ENCODE measurements at regions not wholly inside any gene's neighbourhood (a gene's known extent, or its start where the extent isn't known, plus 50 kb on each side); places are given as distances from the start of the nearest gene placed in this dataset.

- TF ChIP-seq, protein P1, sequence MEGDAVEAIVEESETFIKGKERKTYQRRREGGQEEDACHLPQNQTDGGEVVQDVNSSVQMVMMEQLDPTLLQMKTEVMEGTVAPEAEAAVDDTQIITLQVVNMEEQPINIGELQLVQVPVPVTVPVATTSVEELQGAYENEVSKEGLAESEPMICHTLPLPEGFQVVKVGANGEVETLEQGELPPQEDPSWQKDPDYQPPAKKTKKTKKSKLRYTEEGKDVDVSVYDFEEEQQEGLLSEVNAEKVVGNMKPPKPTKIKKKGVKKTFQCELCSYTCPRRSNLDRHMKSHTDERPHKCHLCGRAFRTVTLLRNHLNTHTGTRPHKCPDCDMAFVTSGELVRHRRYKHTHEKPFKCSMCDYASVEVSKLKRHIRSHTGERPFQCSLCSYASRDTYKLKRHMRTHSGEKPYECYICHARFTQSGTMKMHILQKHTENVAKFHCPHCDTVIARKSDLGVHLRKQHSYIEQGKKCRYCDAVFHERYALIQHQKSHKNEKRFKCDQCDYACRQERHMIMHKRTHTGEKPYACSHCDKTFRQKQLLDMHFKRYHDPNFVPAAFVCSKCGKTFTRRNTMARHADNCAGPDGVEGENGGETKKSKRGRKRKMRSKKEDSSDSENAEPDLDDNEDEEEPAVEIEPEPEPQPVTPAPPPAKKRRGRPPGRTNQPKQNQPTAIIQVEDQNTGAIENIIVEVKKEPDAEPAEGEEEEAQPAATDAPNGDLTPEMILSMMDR (IDR thresholded peaks at IDR 0.05; ENCODE audit: insufficient read depth, low read length, poor library complexity, severe bottlenecking), result no peak
- Histone ChIP-seq H3K4me3 (ENCODE audit: low read depth, low read length) (no peak overlapping the region), H3K36me3 (ENCODE audit: control insufficient read depth, insufficient read depth, low read length) (no peaks in the 10 kb centered on the region), H3K27me3 (ENCODE audit: control insufficient read depth, insufficient read depth, low read length) (no peaks in the 10 kb centered on the region)
- DNase-seq (ENCODE audit: low read depth), result no peak
Measured at GRCh38 chr4:124426279-124426678, 286.3 kb downstream of the ANKRD50 start.

GRCh38 chr4:124427095-124427767 lies 285.3 kb downstream of the ANKRD50 start:
- TF ChIP-seq, protein P1 (IDR thresholded peaks at IDR 0.05; ENCODE audit: insufficient read depth, low read length, poor library complexity, severe bottlenecking), result no peak
- Histone ChIP-seq H3K27me3 (ENCODE audit: control insufficient read depth, insufficient read depth, low read length) (no peaks in the 10 kb centered on the region), H3K36me3 (ENCODE audit: control insufficient read depth, insufficient read depth, low read length) (no peaks in the 10 kb centered on the region), H3K4me3 (ENCODE audit: low read depth, low read length) (no peak overlapping the region)
- no peak for DNase-seq (ENCODE audit: low read depth)

GRCh38 chr4:124428648-124429047 lies 283.9 kb downstream of the ANKRD50 start:
- Histone ChIP-seq H3K27me3 (ENCODE audit: control insufficient read depth, insufficient read depth, low read length) (no peaks in the 10 kb centered on the region), H3K36me3 (ENCODE audit: control insufficient read depth, insufficient read depth, low read length) (no peaks in the 10 kb centered on the region), H3K4me3 (ENCODE audit: low read depth, low read length) (no peak overlapping the region)
- TF ChIP-seq, protein P1 (IDR thresholded peaks at IDR 0.05; ENCODE audit: insufficient read depth, low read length, poor library complexity, severe bottlenecking), result no peak
- no peak for DNase-seq (ENCODE audit: low read depth)

DNA sequence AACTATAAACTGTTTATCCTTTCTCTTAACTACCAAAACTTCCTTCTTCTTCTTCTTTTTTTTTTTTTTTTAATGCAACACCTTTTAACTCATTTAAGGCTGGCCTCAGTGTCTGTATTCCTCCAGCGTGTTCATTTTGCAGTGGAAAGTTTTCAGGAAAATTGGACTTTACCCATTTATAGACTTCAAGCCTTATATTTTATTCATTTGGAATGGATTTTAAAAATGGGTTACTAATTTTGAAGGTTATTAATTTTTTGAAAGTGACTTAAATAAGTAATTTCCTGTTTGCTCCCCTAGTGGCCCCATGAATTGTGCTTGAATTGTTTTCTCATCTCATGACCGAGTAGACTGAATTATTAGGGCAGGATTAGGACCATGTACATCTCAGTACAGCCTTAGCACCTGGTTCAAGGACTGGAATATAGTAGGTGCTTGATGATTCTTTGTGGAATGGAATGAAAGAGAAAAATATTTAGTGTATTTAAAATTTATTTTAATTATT lies 282.7 kb downstream of the ANKRD50 start:
- Histone ChIP-seq H3K27me3 (ENCODE audit: control insufficient read depth, insufficient read depth, low read length) (no peaks in the 10 kb centered on the region), H3K36me3 (ENCODE audit: control insufficient read depth, insufficient read depth, low read length) (no peaks in the 10 kb centered on the region), H3K4me3 (ENCODE audit: low read depth, low read length) (no peak overlapping the region)
- DNase-seq (ENCODE audit: low read depth), result no peak
- TF ChIP-seq, protein P1 (IDR thresholded peaks at IDR 0.05; ENCODE audit: insufficient read depth, low read length, poor library complexity, severe bottlenecking), result no peak

DNA sequence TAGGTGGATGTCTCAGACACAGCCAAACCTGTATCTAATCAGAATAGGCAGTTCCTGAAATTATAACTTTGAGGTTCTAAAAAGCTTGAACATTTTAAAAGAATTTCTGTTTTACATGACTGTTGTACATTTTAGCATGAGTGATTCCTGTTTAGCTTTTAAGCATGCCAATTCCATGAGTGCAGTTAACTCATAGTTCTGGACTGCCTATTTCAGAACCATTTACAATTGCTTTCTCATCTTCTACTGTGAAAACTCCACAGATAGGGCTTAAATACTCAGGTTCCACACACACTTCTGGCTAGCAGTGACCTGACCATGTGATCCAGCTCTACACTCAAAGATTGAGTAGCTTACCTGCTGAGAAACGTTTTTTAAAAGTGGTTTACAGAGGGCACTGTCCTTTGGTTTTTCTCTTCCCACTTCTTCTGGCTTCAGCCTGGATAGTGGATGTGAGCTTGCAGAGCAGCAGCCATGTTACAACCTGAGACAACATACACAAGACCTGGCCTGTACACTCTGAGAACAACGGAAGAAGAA lies 280.8 kb downstream of the ANKRD50 start:
- Histone ChIP-seq H3K36me3 (ENCODE audit: control insufficient read depth, insufficient read depth, low read length) (no peaks in the 10 kb centered on the region), H3K27me3 (ENCODE audit: control insufficient read depth, insufficient read depth, low read length) (no peaks in the 10 kb centered on the region), H3K4me3 (ENCODE audit: low read depth, low read length) (no peak overlapping the region)
- TF ChIP-seq, protein P1 (IDR thresholded peaks at IDR 0.05; ENCODE audit: insufficient read depth, low read length, poor library complexity, severe bottlenecking), result no peak
- no peak for DNase-seq (ENCODE audit: low read depth)
